Fibroblast of skin of scalp (primary cell): ENCODE measurements at regions not wholly inside any gene's neighbourhood (a gene's known extent, or its start where the extent isn't known, plus 50 kb on each side); places are given as distances from the start of the nearest gene placed in this dataset.

Experiments used
- DNase-seq: peaks from one replicate; pipeline ENCODE4 v3.0.0-alpha.2; 2013

DNA sequence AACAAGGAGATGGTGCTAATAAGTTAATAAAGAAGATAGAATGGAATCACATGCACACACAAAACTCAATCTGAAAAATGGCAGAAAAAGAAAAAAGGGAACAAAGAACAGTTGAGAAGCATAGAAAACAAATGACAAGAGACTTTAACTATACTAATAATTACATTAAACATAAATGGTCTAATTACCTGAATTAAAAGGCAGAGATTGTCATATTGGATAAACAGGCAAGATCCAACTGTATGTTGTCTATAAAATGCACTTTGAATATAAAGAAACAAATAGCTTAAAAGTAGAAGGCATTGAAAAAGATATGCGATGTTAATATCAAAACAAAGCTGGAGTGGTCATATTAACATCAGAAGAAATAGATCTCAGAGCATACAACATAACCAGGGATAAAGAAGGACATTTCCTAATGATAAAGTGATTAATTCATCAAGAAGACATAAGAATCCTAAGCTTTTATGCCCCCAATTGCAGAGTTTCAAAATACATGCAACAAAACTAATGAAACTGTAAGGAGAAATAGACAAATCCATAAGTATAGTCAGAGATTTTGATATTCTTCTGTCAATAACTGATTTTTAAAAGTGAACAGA, 293.5 kb downstream of the PTPRU start:
- no peak for DNase-seq

DNA sequence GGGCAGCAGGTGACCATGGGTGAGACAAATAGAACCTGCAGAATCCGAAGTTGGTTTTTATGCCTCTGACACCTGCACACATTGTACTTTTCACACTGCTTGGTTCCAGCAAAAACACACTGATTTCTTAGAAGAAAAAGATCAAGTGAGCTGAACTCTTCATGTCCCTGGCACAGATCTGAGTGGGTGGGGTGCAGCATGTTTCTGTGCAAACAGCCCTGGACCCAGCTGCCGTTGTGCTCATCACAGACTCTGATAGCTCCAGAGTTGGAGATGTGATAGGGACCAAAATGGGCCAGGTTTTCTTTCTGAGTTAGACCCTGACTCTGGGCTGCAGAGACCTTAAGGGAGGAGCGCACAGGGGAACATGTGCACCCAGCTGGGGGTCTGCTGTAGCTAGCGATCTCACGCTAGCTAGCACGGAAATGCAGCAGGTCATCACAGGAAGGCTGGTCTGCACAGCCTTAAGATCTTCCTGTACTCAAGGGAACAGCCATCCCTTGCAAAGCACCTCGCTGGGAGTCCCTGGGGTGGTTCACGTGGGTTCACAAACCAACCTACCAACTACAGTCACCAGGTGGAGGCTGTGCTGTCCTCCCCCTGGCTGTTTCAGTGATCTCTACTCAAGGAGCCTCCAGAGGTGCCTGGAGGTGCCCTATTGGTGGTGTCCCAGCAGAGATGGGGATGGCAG, 291.1 kb downstream of the PTPRU start:
- DNase-seq, result no peak

DNA sequence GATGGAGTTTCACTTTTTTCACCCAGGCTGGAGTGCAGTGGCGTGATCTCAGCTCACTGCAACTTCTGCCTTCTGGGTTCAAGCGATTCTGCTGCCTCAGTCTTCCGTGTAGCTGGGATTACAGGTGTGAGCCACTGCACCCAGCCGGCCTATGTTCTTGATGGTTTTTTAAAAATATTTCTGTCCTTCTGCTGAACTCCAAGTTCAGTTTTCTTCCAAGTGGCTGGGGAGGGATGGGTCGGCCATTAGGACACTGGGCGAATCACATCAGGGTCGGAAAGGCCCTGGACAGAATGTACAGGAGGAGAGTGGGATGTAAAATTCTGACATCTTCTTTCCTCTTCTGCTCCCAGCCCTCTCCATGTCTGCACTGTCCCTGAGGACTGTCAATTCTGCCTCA, 289.6 kb downstream of the PTPRU start:
- DNase-seq, result no peak

DNA sequence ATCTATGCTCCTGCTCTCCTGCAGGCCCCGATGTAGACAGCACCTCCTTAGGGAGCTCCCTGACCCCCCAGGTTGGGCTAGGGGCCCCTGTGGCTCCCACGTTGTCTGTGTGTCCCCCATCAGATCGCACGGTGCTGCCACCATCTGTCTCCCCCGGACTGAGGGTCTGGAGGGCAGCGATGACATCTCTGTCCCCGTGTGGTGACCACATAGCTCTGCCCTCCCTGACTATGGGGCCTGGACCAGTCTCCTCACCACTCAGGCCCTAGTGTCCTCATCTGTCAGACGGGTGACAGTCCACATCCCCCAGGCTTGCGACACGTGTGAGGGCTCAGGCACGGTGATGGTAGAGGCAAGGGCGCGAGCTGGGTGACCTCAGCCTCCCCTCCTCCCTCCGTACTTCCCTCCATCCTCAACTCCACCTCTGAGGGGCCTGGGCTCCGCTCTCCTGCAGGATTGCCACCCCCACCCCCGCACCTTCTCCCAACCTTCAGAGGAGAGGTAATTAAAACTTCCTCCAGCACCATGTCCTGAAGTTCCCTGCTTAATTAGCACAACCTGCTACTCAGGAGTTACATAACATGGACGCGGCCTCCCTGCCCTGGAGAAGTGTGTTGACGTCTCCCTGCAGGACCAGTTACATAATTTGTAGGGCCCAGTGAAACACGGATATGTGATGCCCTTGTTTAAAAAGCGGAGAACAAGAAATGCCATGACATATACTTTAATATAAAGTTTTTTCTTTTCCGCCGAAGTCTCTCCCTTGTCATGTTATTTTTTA, 288.2 kb downstream of the PTPRU start:
- no peak for DNase-seq

DNA sequence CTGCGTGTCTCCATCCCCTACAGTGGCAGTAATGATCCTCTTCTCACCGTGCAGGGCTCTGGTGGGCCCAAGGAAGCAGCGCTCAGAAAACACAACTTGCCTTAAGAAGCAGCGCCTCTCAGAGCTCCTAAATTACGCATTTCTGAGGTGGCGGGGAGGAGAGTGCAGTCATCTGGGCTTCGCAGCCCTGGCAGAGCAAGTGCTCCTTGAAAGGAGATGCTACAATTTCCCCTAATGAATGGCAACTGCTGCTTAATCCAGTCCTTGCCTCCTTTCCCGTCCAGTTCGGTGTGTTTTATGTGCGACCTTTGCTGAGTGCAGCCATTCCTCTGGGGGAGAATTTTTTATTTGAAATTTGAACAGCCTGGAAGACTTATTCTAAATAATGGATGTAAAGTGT, 287.3 kb downstream of the PTPRU start:
- DNase-seq, result no peak

DNA sequence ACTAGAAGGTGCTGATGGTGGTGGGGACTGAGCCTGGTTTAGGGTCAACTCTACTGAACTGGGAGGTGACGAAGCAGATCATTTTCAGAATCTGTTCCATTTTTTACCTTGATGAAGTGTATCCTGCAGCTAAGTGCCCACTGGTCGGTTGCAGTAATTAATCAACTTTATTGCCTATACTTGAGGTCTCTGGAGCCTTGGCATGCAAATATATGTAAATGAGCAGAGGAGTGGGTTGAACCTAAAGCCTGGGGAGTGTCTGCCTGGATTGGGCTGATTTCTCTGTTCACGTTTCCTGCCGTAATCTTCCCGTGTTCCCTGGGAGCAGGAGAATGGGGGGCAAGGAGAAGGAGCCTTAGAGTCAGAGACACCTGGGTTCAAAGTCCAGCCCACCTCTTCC, 286.8 kb downstream of the PTPRU start:
- DNase-seq, result no peak

DNA sequence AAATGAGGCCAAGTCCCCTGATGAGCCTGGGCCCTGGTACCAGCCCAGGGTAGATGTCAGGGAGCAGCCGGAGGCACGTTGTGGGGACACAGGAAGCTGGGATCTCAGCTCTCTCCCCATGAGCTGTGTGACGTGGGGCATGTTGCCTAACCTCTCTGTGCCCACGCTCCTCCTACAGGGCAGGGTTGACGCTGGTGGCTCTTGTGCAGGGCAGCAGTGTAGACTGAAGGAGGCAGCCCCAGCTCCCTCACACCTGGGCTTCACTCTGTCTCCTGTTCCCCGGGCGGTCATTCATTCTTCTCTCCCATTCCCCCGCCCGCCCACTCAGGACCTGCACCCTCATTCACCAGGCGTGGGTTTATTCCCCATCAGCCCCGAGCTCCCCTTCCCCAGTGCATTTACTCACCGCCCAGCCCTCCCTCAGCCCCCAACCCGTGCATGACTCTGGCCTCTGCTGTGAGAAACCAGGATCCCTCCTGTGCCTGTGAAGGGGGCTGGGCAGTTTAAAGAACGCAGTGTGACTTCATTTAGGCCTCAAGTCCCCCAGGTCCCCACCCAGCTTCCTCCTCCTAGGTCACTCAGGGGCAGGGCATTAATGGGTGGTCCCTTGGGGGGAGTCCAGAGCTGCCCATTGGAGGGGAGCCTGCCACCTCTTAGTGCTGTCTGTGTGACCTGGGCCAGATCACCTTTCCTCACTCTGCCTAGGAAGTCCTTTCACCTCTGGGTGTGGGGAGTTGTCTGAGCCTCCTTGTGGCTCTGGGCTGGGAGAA, 285.7 kb downstream of the PTPRU start:
- no peak for DNase-seq

DNA sequence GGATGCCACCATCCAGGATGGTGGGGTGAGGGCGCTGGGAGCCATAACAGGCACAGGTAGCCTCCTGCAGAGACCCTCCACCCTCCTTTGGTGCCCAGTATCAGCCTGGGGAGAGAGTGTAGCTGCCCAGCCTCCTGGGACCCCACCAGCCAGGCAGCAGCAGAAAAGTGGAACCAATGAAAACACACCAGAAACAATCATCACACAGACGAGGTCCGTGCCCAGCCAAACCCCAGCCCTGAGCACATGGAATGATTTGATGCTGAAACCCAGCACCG, 285.1 kb downstream of the PTPRU start:
- DNase-seq, result no peak

DNA sequence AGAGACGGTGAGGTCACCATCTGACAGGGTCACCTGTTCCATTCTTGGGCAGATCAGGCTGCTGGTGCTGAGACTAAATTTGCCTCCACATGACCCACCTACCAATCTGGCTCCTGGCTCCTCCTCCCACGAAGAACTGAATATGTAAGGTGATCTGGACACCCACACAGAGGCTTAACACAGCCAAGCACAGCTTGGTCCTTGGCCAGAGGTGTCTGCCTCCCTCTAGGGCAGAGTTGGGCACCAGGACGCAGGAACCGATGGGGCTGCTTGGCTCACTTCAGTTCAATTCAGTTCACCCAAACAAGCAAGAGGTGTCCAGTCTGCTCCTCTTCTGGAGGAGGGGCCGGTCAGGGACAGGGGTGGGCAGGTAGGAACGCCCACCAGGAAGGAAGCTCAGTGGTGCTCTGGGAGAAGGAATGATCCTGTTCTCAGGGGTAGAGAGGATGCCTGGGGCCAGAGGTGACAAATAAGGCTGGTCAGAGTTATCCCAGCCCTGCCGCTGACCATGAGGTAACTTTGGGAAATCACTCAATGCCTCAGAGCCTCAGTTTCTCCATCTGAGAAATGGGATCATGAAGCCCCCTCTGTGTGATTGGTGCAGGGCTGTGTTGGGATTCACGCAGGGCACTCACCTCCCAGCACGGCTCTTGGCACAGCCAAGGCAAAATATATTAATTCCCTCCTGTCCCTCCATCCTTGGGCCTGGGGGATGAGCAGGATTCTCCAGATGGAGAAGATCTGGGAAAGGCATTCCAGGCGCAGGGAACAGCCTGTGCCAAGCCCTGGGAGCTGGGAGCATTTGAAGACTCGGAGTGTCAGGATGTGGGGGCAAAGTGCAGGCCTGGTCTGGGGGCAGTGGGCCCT, 284.5 kb downstream of the PTPRU start:
- DNase-seq, result no peak

DNA sequence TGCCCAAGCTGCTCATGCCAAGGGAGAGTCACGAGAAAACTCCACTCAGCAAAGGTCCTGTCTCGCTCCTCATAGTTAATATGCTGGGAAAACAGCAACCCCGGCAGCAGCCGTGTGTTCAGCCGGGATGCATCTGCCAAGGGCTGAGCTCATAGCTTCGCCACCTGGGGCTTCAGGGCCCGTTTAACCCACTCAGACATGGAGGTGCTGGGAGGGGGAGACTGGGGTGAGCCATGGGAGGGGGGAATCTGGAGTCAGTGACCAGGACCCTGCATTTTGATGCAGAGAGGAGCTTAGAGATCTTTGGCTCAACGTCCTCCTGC, 283.4 kb downstream of the PTPRU start:
- no peak for DNase-seq

DNA sequence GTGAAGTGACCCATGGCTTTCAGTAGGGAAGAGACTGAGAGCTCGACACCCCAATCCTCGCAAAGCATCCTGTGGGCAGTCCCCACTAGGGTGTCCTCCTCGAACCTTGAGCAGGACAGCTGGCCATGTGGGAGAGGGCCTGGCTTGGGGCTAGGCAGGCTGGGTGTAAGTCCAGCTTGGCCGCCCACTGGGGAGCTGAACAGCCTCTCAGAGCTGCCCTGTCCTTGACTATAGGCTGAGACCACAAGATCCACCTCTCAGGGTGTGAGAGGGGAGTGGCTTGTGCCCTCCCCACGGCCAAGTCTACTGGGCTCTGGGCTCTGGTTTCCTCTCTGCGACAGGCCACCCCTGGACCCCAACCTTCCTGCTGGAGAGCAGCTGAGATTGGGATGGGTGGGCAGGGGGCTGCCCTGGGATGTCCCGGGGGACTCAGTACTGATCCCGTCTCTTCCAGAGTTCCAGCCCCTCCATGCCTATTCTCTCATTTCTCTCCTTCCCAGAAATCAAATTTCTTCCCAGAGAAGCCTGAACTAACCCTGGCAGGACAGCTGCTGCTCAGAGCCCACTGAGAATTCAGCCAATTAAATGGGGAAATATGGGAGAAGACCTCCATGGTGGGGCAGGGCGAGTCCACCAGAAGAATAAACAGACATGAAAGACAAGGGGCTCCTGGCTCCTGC, 282.9 kb downstream of the PTPRU start:
- DNase-seq, result no peak

DNA sequence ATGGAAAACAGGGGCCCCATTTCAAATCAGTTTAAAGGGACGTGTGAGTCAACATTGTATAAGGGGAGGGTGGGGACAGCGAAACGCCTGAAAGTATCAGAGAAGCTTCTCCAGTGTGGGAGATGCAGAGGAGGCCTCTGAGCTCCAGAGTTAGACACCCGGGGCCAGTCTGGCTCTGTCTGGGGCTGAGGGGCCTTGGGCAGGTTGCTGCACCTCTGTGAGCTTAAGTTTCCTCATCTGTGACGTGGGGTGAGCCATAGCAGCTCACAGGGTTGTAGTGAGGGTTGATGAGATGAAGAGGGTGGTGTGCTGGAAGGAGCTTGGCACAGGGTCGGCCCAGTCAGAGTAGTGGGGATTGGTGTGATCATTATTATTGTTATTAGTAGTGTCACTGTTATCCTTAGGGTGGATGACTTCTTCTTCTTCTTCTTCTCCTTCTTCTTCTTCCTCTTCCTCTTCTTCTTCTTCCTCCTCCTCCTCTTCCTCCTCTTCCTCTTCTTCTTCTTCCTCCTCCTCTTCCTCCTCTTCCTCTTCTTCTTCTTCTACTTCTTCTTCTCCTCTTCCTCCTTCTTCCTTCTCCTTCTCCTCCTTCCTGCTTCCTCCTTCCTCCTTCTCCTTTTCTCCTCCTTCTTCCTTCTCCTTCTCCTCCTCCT, 282.0 kb downstream of the PTPRU start:
- DNase-seq, result no peak

DNA sequence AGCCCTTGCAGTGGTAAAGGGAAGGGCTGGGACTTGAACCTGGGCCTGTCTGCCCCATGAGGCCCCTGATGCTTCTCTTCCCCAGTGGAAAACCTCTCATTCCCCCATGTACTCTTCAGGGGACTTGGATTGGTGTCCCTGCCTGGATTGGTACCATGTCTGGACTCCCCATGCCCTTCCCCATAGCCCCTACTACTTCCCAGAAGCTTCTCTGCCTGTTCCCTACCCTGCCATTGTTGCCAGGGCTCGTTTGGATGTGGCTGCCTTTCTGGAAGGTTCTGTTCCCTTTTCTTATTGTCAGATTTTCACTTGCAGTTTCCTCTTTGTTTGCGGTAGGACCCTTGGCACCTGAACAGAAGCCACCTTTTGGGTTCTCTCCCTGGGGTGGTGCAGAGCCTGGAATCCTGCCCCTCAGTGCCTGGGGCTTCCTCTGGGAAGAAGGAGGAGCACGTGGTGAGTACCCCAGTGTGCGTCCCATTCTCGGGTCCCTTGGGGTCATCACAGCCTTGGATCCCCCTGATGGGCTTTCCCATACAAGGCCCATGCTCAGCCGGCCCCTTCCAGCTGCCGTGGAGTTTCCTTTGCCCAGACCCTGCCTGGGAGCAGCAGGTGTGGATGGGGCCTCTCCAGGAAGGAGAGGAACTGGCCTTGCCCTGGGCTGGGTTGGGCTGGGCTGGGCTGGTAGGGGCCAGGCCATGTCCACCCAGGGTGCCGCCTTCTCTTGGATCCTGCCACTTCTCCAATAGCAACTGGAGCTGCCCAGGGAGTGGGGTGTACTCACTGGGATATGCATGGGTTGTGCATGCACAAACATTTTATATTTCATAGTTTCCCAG, 281.1 kb downstream of the PTPRU start:
- no peak for DNase-seq

DNA sequence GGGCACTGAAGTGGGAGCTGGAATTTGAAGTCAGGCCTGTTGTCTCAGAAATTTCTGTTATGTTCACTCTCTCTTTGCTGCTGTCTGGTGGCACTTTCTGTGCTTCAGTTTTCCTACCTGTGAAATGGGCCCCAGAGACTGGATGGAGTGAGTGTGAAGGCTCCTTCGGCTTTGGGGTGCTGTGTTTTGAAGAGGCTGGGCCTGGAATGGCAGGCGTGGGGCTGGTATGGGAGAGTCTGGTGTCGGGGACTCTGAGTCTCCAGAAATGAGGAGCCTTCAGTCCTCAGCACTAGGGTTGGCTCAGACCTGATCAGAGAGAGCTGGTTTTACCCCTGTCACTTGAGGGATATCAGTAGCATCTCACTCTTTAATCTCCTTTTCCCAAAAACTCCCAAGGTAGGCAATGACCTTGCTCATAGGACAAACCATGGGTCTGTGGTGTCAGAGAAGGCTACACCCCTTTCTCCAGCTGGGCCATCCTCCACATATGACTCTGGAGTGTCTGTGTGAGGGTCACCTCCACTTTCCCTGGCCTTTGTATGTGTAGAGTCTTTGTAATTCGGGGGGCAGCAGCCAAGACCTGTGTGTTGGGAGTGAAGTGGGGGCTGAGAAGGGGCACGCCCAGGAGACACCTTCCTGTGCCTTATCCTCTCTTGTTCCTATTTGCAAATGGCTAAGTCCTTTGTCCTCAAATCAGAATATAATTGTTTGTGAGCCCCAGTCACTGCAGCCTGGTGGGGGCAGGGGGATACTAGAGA, 279.9 kb downstream of the PTPRU start:
- DNase-seq, result no peak

DNA sequence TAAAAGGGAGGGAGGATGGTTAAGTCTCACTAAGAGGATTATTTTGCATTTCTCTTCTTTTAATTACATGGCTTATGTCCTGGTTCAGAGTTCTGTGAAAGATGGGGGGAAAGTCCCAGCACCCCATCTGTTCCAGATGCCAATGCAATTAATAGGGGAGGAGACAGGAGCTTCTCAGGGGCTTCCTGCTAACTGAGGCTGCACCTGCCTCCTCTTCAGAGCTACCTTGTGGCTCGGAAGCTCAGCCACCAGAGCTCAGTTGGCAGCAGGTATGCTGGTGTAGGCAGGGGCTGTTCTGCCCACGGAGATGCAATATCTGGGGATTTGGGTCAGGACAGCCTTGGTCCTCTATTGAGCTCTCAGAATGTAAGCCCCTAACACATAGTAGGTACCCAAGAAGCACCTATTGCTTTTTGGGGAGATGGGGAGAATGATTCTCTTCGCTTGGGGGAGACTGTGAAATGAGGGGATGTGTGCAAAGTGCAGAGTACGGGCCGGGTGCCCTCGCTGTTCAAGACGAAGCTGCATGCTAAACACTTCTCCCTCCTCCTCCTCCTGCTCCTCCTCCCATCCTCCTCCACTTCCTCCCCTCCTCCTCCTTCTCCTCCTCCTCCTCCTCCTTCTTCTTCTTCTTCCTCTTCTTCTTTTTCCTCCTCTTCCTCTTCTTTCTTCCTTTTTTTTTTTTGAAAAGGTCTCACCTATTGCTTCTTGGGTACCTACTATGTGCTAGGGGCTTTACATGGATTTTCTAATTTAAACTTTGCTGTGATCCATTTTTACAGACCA, 279.0 kb downstream of the PTPRU start:
- DNase-seq, result no peak

DNA sequence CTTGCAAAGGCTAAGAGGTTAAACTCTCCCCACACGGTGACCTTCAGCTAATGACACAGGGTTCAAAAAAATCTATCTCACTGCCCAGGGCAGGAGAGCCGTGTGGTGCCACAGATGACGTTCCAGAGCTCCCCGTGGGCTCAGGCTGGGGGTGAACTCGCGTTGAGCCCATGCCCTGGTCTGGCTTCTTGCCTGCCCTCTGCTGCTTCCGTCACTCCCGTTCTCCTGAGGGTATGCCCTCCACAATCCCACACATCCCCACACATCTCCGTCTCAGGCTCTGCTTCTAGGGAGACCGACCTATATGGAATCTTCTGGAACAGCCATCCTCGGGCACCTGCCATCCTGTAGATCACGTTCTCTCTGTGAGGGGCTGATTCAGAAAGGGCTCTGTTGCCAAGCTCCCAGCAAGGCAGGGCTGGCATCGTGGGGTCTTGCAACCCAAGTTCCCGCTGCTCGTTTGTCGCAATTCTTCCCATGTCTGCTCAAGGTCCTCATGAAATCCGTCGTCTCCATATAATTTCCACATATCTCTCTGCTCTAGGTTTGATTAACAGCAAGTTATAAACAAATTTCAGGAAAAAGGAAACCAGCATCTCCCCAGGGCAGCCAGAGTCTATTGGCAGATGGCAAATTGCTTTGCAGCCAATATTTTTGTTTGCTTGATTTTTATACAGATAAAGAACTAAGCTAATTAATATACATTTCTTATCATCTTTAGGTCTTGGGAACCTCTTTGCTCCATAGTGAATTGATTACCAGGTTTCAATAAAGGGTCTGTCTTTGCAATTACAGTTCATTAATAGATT, 278.2 kb downstream of the PTPRU start:
- no peak for DNase-seq

DNA sequence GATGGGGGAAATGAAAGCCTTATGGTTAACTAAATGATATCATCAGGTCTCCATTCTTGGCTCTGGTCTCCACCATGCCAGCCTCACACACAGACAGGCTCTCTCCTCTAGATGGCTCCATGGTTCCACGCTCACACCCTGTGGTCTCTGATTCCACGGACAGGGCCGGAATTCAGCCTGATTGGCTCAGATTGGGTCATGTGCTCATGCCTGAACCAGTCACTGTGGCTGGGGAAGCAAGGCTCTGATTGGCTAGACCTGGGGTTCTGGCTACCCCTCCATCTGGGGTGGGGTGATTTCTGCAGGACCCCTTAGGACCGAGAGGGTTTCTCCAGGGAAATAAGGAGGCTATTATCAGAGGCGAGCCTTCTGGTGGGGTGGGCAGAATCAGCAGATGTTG, 277.0 kb downstream of the PTPRU start:
- DNase-seq, result peak; percentile 59

DNA sequence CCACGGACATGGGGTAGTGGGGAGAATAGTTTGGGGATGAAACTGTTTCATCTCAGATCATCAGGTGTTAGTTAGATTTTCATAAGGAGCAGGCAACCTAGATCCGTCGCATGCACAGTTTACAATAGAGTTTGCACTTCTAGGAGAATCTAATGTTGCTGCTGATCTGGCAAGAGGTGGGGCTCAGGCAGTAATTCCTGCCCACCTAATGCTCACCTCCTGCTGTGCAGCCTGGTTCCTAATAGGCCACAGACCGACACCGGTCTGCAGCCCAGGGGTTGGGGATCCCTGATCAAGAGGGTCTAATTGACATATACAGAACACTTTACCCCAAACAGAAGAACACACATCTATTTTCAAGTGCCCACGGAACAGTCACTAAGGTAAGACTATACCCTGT, 275.1 kb downstream of the PTPRU start:
- no peak for DNase-seq
